Mucosa of descending colon (tissue), 3 donors: ENCODE measurements at regions not wholly inside any gene's neighbourhood (a gene's known extent, or its start where the extent isn't known, plus 50 kb on each side); places are given as distances from the start of the nearest gene placed in this dataset.

Source experiments
- ATAC-seq: fragments of 200-7000 bp; cut with Tn5 transposase; one replicate; pipeline ENCODE4 v1.9.1; 2020; ENCODE audit warnings: mild to moderate bottlenecking, moderate library complexity
- DNase-seq, 3 donors: peaks; one replicate each; pipeline ENCODE4 v3.0.0-alpha.2; 2020
- H3K36me3 ChIP-seq: fragments of 200-600 bp; one replicate; pipeline ENCODE4 v1.8.0; 2021; ENCODE audit warnings: low read depth, mild to moderate bottlenecking
- H3K4me1 ChIP-seq: fragments of 200-600 bp; one replicate; pipeline ENCODE4 v1.8.0; 2021; ENCODE audit warnings: low read depth, mild to moderate bottlenecking
- H3K4me3 ChIP-seq: fragments of 200-600 bp; one replicate; pipeline ENCODE4 v1.8.0; 2021; ENCODE audit warnings: mild to moderate bottlenecking
- H3K9me3 ChIP-seq: fragments of 200-600 bp; one replicate; pipeline ENCODE4 v1.8.0; 2021; ENCODE audit warnings: mild to moderate bottlenecking
- CTCF ChIP-seq: fragments of 200-600 bp; IDR thresholded peaks from one replicate; pipeline ENCODE4 v1.8.0; 2022; ENCODE audit warnings: antibody characterized with exemption, mild to moderate bottlenecking
- intact Hi-C, 2 donors: fragments of 100-400 bp; cut with DNase I in 1 of 2; cut with micrococcal nuclease in 1 of 2; formaldehyde crosslinking; loops; one replicate each; pipeline versions ENCODE4 v1.11.0 to v1.11.1; 2022; cut with DNase I, micrococcal nuclease
- donor health status: DM: no; HTN: no; CAD: no; lungs with moderate emphysema.
- donor health status: DM: no; HTN: no; CAD: no.
- donor health status: DM: no; HTN: yes; CAD: no.

- ATAC-seq: no peak
- no peak for DNase-seq
- no peak for TF ChIP-seq CTCF
- Histone ChIP-seq H3K36me3 (no peaks in the 10 kb centered on the region), H3K4me3 (no peak overlapping the region), H3K9me3 (no peaks in the 10 kb centered on the region), H3K4me1 (no peaks in the 10 kb centered on the region)
- intact Hi-C loops: no loop called here
These were observed 461.1 kb downstream of the HTR7 start for GRCh38 chr10:90396721-90397120.

- H3K9me3 ChIP-seq: no peaks in the 10 kb centered on the region
- no peaks in the 10 kb centered on the region for H3K36me3 ChIP-seq
- DNase-seq: no peak
- no peak for ATAC-seq
- no peak overlapping the region for H3K4me3 ChIP-seq
- no peak for TF ChIP-seq CTCF
- no peaks in the 10 kb centered on the region for H3K4me1 ChIP-seq
- intact Hi-C loops: no loop called here
These were observed 459.3 kb downstream of the HTR7 start for GRCh38 chr10:90398566-90398965.

GRCh38 chr10:90399782-90400181 lies 458.1 kb downstream of the HTR7 start:
- no peak for ATAC-seq
- H3K9me3 ChIP-seq: no peaks in the 10 kb centered on the region
- no peaks in the 10 kb centered on the region for H3K36me3 ChIP-seq
- DNase-seq: no peak
- intact Hi-C loops: no loop called here
- no peaks in the 10 kb centered on the region for H3K4me1 ChIP-seq
- no peak overlapping the region for H3K4me3 ChIP-seq
- no peak for TF ChIP-seq CTCF

GRCh38 chr10:90403211-90404000 lies 454.4 kb downstream of the HTR7 start:
- Histone ChIP-seq H3K4me3 (no peak overlapping the region), H3K4me1 (no peaks in the 10 kb centered on the region), H3K36me3 (no peaks in the 10 kb centered on the region), H3K9me3 (no peaks in the 10 kb centered on the region)
- no peak for TF ChIP-seq CTCF
- ATAC-seq (no peak), DNase-seq (no peak)
- intact Hi-C loops: no loop called here

GRCh38 chr10:90407131-90407530 lies 450.7 kb downstream of the HTR7 start:
- Histone ChIP-seq H3K36me3 (no peaks in the 10 kb centered on the region), H3K9me3 (peaks cover 2% of the 10 kb centered on the region), H3K4me1 (no peaks in the 10 kb centered on the region), H3K4me3 (no peak overlapping the region)
- intact Hi-C loops: no loop called here
- no peak for DNase-seq
- TF ChIP-seq CTCF: no peak
- ATAC-seq: no peak
